HG02852 (cell line): ENCODE measurements at regions not wholly inside any gene's neighbourhood (a gene's known extent, or its start where the extent isn't known, plus 50 kb on each side); places are given as distances from the start of the nearest gene placed in this dataset.

Experiments
- ATAC-seq: cut with Tn5 transposase; IDR thresholded peaks from one replicate; pipeline ENCODE4 v1.9.1; 2021; ENCODE audit warnings: mild to moderate bottlenecking, moderate library complexity; ENCODE audit not compliant: unreplicated experiment

DNA sequence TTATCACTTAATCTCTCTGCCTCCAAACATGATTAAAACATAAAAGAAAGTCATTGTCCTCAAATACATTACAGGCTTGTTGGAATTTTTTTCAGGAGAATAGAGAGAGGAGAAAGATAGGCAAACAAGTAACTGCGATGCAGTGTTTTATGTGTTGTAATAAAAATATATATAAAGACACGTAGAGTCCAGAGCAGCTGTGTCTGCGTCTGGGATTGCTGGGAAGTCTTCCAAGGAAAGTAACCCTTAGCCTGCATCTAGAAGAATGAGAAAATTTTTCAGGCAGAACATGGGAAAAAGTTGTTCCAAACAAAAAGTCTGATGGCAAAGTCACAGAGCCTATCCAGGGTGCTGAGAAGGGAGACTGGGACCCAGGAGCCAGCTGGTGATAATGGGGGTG, 91.8 kb upstream of the ST6GAL2 start:
- no peak for ATAC-seq

DNA sequence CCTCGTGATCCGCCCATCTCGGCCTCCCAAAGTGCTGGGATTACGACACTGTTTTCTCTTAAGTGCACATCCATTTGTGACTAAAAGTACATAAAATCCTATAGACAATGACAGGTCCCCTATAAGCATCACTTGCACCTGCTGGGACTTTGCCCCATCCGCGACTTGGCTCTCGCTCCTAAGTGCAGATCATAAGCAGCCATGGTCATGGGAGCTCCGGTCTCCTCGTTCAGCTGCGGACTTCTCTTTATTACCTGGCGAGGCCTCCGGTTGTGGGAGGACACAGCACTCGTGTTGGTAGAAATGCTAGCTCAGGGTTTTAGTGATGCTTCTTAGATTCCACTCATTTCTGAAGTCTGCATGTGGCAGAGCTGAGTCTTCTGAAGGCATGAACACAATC, 92.7 kb upstream of the ST6GAL2 start:
- no peak for ATAC-seq

DNA sequence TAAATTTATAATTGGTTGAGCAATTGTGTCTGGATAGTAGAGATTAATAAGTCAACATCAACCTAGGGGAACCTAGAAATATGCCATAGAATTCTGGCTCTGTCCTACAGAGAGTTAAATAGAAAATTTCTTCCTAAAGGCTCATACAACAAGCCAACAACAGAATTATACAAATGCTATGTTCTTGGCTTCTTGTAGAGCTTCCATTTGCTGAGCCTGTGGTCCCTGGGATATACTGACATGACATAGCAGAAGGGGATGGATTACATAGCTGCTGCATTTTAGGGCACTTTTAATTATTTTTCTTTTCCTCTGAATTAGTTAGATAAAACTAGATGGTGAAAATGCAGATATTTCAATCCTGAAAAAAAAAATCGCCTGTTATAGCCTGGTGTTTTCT, 95.5 kb upstream of the ST6GAL2 start:
- ATAC-seq = no peak

GRCh38 chr2:106982350-106982749, 96.4 kb upstream of the ST6GAL2 start:
- no peak for ATAC-seq

DNA sequence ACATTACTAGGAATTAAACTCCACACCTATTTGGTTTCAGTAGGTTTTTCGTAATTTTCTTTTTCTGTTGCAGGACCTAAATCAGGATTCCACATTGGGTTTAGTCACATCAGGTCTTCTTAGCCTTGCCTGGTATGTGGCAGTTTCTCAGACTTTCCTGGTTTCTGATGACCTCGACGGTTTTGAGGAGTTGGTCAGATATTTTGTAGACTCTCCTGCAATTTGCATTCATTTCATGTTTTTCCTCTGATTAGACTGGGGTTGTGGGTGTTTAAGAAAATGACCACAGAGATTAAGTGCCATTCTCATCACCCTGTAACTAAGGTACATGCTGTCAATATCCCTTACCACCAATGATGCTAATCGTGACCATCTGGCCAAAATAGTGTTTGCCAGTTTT, 97.3 kb upstream of the ST6GAL2 start:
- no peak for ATAC-seq

DNA sequence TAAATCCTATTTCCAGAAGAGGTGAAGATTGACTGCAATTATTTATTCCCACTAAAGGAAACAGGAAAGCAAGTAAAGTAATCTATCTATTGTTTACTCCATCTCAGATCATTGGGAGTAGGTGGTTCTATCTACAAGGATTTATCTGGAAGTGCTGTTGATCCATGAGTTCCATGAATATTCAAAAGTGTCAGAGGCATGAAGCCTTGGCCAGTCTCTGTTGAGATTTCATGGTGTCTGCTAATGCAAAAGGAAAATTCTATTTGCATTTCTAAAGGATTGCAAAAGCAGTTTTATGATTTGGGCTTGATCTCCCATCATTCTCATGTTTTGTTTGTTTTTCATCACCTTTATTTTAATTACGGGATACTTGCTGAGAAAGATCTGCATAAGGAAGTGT, 102.4 kb upstream of the ST6GAL2 start:
- no peak for ATAC-seq

DNA sequence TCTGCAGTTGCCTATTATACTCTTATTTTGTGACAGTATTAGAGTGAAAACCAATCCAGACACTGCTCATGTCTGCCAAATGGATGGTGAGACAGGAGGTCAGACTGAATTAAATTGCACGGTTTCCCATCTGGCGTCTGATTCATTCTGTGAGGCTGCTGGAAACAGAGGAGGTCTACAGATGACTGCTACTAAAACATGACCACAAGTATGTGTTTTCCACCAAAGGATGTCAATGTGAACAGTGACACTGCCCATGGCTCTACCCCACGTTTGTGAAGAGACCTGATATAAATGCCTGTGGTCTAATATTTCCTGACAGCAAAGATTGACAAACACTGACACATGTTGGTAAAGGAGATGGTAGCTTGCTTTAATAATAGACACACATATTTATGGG, 104.3 kb upstream of the ST6GAL2 start:
- no peak for ATAC-seq

DNA sequence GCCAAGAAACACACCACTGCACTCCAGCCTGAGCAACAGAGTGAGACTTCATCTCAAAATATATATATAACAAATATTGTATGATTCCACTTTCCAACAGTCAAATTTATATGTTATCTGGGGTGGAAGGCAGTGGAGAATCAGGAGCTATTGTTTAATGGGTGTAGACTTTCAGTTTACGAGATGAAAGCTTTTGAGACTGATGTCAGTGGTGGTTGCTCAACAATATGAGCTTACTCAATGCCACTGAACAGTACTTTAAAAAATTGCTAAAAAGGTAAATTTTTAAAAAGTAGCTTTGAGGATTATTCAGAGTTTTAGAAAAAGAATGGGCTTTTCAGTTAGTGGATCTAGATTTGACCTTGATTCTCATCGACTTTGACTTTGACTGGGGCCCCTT, 105.9 kb upstream of the ST6GAL2 start:
- no peak for ATAC-seq

DNA sequence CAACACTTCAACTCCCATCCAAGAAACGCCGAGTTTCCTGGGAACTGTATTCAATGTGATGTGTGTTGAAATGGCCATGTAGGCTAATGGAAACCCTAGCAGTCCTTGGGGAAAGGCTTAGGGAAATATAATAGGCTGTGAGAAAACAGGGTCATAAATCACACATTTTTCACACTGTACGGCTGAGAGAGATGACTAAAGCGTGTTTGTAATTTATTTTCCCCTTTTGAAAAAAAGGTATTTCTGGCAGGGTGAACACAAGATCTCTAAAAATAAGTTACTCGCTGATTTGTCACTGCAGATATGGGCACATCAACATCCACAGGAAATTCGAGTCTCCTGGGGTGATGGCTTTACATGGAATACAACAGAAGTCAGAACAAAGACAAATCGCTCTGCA, 109.6 kb upstream of the ST6GAL2 start:
- ATAC-seq = no peak

DNA sequence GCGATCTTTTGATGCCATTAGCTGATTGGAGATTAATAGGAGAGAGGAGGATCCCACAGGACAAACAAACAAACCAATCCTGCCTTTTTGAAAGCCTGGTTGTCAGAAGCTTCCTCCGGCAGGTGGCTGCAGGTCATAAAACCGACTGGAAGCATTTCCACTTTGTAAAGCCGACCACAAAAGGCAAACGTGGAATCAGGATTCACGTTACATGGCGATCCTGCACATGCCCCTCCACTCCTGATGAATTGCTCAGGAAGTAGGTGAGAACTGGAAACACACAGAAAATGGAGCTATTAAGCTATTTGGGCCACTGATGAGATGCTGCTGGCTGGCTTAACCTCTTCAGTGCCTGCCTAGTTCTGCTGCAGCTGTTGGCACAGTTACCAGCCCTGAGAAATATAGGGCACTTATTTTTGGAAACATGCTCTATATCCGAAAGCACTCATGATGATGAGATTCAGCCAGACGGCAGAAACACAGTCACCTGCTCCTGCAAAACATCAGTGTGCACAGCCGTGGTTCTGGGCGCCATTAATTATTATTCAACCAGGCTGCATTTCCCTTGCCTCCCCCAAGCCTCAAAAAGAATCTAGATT, 110.3 kb upstream of the ST6GAL2 start:
- no peak for ATAC-seq

DNA sequence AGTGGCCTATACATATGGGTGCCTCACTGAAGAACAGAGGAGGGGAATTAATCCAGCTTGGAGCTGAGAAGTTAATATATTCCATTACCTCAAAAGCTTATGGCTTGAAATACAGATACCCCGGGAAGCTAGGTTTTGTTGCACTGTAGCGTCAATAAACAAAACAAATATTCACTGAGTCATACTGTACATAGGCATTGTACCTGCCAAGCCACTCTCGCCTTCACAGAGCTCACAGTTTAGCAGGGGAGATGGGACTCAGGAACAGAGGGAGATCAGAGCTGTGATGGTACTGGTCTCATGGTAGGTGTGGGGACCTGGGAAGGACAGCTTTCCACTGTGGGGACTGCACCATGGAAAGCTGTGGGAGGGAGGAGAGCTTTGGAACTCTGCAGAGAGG, 111.2 kb upstream of the ST6GAL2 start:
- ATAC-seq = no peak

GRCh38 chr2:107001062-107001461, 115.1 kb upstream of the ST6GAL2 start:
- ATAC-seq = no peak

DNA sequence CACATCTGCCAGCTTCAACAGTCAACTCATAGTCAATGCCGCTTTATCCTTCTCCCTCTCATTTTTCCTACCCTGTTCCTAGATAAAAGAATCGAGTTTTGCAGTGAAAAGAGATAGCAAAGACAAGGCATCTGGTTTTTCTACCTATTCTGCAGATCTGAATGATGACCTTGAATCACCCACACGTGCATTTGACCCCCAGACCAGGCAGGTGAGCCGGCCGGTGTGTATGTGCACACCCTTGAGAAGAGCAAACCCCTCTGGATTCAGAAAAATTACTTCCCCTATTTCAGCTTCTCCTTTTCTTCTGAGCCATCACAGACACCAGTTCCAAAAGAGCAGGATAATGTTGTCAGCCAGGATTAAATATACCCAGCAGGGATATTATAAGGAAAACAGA, 115.6 kb upstream of the ST6GAL2 start:
- no peak for ATAC-seq

DNA sequence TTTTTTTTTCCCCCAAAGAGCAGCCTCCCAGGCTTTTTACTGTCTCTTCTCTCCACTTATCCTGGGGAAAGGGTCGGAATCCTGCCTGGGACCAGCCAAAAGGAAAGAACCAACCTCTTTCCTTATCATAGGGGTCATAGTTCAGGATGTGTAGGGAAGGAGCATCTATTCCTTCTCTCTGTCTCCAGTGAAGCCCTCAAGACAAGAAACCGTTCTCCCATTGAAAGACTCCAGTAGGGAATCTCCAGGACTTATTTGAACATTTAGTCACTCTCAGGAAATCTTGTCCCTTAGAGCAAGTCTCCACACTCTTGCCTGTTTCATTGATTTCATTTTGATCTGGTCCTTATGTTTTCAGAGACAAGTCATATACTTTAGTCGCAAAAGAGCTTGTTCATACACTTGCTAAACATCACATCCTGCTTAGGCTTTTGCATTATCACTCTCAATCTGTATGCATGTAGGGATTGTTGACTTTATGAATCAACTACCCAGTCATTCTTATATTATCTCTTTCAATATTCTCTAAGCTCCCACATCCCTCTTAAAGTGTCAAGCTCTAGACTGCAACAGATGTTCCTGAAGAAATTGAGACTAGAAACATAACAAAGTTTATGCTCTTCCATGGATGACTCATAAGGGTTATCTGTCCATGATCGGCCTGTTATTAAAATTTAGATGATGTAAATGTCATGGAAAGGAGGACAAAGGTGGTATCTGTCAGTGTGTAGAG, 116.2 kb upstream of the ST6GAL2 start:
- no peak for ATAC-seq

- ATAC-seq = no peak
Observed at GRCh38 chr2:107002735-107003134, 116.8 kb upstream of the ST6GAL2 start.

DNA sequence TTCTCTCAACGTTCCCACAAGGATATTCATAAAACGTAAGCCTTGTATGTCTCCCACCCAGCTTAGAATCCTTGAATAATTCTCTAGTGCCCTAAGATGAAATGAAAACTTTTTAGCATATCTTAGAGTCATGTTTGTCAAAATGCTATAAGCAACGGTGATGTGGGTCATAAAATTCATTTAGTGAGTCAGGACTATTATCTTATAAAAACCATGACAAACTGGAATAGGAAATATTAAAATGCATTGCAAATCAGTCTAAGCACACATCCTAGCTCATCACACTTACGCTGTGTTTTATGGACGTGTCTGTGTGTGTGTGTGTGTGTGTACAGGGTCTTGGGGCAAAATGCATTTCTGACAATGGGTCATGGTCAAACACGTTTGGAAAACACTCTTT, 119.9 kb upstream of the ST6GAL2 start:
- ATAC-seq = no peak

GRCh38 chr2:107006836-107007235, 120.9 kb upstream of the ST6GAL2 start:
- no peak for ATAC-seq

DNA sequence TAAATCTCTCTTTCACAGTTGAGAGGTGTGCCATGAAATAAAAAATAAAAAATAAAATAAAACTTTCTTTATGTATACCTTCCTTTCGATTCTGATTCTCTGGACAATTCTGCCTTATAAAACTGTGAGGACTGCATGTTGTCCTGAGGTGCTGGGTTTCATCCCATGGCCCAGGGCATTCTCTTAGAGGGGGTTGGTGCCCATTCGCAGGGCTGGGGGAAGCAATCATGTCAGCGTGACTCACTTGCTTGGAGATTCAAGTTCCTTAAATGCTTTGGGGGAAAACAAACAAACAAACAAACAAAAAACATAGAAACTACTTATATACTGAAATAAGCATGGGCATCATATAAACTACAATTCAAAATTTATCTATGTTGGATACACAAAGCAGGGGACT, 122.0 kb upstream of the ST6GAL2 start:
- no peak for ATAC-seq

DNA sequence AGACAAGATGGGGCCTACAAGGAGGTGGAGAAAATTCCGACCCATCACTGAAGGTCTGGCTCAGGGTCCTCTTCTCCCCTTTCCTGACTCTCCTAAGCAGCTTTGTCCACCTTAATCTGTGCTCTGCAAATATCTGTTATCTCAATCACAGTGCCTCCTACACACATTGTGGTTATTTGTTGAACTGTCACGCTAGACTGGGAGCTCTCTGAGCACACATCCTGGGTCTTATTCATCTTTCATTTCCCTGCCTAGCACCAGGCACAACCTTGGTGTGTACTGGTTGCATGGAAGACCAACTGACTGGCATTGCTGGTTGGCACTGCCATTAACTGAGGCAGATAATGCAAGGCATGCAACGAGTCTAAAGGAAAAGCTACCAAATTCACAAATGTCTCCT, 122.9 kb upstream of the ST6GAL2 start:
- ATAC-seq = no peak

GRCh38 chr2:107009275-107009674, 123.3 kb upstream of the ST6GAL2 start:
- ATAC-seq = no peak

DNA sequence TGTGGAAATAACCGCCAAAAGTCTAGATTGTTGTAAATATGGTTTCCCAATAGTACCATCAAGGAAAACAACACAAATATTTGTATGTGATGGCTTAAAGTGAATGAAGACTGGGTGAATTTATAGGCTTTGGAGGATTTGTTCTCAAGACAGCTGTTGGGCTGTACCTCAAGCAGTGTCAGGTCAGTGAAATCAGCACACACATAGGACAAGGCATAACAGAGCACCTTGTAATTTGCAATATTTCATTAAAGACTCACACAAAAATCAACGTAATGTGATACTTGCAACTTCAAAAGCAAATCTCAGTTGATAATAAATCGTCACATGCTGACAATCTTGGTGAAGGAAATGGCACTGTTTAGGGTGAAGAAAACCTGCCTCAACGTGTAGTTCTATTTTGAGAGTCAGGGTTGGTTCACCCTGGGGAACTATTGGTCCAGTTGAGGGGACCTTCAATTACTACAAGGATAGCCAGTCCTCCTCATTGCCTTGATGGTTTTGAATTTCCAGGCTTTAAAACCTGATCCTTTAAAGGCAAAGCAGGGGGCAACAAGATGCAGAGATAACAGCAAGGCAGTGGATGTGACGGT, 126.8 kb upstream of the ST6GAL2 start:
- no peak for ATAC-seq

DNA sequence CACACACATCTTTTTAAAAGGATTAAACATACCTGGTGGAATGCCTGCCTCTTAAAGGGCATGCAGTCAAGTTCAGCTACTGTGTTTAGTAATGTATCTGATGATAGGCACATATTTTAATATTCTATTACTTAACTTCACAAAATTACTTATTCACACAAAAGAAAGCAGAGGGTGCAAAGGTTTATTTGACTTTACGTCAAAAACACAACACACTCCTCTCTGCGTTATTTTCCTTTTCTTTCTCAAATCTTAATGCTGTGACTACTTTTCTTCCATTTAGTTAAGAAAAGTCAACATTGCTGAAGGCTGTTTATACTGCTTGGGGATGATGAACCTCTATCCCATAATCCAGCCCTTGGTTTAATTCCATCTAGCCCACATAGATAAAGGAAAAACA, 127.9 kb upstream of the ST6GAL2 start:
- ATAC-seq = no peak

DNA sequence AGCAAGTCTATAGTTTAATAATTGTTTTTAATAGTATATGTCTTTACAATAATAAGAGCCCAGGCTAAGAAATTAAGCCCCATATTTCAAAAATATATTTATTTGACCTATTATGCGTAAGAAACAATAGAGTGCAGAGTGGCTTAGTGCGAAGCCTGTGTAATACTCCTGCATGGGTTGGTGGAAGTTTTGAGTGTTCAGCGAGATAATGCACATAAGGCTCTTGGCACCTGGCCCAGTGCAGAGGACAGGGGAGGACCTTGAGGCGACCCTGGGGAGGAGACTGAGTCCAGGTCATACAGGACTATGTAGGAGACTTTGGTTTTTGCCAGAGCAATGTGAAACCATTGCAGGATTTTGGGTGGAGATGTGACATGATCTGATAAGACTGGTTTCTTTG, 132.4 kb upstream of the ST6GAL2 start:
- no peak for ATAC-seq
